ENCODE measurements at regions not wholly inside any gene's neighbourhood (a gene's known extent, or its start where the extent isn't known, plus 50 kb on each side); places are given as distances from the start of the nearest gene placed in this dataset.

DNA sequence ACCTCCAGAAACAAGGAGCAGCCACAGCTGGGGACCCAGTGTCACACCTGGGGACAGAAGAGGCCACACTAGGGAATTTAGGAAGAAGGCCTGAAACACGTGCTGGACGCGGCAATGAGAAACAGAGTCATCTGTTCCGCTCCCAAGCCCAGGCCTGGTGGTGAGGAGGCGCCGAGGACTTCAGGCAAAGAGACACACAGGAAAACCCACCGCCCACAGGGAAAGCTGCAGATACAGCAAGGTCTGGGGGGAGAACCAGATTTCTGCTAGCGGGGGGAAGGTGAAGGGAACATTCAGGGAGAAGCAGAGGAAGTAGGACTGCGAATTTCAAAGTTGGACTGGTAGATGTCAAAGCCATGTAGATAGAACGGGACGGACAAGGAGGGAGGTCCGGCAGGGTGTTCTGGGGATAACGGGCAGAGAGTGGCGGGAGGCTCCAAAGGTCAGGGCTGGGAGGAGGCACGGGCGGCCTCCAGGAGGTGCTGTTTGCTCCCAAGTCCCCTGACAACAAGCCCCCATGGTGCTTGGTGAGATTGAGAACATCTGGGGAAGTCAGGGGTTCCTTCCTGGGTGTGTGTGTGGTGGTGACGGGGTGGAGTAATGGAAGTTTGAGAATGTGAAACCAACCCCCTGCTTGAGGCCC, 351.7 kb upstream of the MYT1L start:
- ChIA-PET CTCF (no interaction called here), POLR2A (interaction anchor here (1.1 kb wide), 1 partner anchor 695 kb away, joined by 3 read pairs; the partner anchor contains the start of gene EIPR1)
- Mint-ChIP-seq H3K27ac (no peak overlapping the region), H3K27me3 (peaks cover 7% of the 10 kb centered on the region), H3K36me3 (no peaks in the 10 kb centered on the region), H3K9me3 (no peaks in the 10 kb centered on the region), H3K4me3 (no peak overlapping the region), H3K4me1 (ENCODE audit: low read depth) (peaks cover 25% of the 10 kb centered on the region)
- no peak for DNase-seq
- intact Hi-C loops (cut with micrococcal nuclease): no loop called here

DNA sequence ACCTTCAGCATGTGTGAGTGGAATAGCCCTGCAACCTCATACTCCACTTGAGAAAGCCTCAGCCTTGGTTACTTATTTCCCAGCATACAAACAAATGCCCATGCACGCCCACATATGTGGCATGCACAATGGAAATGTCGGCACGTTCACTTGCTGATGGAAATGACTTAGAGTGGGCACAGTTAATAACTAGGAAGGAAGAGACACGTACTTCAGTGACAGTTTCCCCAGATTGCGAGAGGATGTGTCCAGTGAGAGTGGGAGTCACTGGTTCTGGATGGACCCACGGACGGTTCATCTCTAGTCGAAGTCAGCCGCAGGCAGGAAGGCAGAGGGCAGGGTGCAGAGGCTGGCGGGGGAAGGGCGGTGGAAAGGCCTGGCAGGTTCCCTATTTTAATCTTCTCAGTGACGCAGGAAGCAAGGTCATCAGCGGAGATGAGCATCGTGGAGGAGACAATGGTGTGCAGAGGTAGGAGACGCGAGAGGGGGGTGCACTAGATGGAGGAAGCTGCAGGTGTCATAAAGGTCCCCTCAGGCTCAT, 350.7 kb upstream of the MYT1L start:
- ChIA-PET POLR2A (interaction anchor here (1.1 kb wide), 1 partner anchor 696 kb away, joined by 3 read pairs; the partner anchor contains the start of gene EIPR1), CTCF (no interaction called here)
- Mint-ChIP-seq H3K9me3 (no peaks in the 10 kb centered on the region), H3K4me3 (no peak overlapping the region), H3K36me3 (no peaks in the 10 kb centered on the region), H3K27me3 (peaks cover 7% of the 10 kb centered on the region), H3K27ac (no peak overlapping the region), H3K4me1 (ENCODE audit: low read depth) (peaks cover 23% of the 10 kb centered on the region)
- intact Hi-C loops (cut with micrococcal nuclease): no loop called here
- no peak for DNase-seq

DNA sequence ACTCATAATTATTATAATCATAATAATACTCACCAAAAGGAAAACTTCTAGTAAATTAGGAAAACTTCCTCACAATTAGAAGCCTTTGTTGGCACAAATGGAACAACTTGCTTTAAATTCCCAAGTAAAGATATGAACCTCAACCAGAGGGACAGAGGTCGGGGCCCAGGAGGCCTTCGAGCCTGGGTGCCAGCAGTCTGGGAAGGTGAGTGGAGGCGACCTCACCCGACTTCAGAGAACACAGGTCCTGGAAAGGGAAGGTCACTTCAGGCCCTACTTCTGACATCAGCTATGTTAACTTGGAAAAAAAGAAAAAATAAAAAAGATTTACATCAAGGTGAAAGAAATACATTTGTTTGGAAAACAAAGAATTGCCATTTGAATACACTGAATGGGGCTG, 350.0 kb upstream of the MYT1L start:
- H3K9me3 Mint-ChIP-seq: no peaks in the 10 kb centered on the region
- intact Hi-C loops (cut with micrococcal nuclease): no loop called here
- no peaks in the 10 kb centered on the region for H3K36me3 Mint-ChIP-seq
- no peak for DNase-seq
- H3K27me3 Mint-ChIP-seq: peaks cover 7% of the 10 kb centered on the region
- H3K27ac Mint-ChIP-seq: no peak overlapping the region
- POLR2A ChIA-PET: no interaction called here
- peaks cover 17% of the 10 kb centered on the region for H3K4me1 Mint-ChIP-seq (ENCODE audit: low read depth)
- no peak overlapping the region for H3K4me3 Mint-ChIP-seq
- CTCF ChIA-PET: no interaction called here

DNA sequence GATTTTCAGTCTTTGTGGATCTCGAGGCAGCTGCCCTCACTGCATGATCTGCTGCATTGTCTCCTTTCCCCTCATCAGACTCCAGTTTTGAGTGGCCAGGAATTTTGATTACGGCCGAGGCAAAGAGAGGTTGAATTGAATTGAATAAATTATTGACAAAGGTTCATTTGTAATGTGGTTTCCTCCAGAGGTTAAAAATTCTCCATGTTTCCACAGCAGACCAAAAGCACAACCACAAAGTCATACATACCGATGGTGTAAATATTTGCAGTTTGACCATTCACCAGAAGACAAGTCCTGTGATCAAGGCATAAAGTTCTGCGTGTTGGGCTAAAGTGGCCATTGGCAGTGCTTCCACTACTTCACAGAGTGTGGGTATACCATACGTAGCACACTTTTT, 343.8 kb upstream of the MYT1L start:
- ChIA-PET POLR2A (no interaction called here), CTCF (no interaction called here)
- Mint-ChIP-seq H3K4me3 (no peak overlapping the region), H3K9me3 (no peaks in the 10 kb centered on the region), H3K27ac (no peak overlapping the region), H3K4me1 (ENCODE audit: low read depth) (no peaks in the 10 kb centered on the region), H3K36me3 (no peaks in the 10 kb centered on the region), H3K27me3 (peaks cover 3% of the 10 kb centered on the region)
- intact Hi-C loops (cut with micrococcal nuclease): no loop called here
- no peak for DNase-seq

DNA sequence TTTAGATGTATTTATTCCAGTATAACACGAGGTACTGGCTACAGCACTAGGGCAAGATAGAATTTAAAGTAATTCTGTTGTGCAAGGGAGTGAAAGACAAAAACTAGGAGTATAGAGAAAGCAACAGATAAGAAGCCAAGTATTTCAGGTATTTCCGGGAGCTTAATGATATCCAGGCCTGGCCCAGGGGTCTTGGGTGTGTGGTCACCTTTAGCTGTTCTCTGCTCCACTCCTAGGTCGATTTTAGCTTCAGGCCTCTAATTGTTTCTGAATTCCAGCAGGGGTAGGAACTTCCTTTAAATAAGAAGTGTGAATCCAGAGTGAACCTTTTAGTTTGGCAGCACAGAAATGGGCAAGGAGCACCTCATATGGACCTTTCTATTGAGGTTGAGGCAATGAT, 342.3 kb upstream of the MYT1L start:
- CTCF ChIA-PET: no interaction called here
- Mint-ChIP-seq H3K4me1 (ENCODE audit: low read depth) (no peaks in the 10 kb centered on the region), H3K27ac (no peak overlapping the region), H3K4me3 (no peak overlapping the region), H3K9me3 (no peaks in the 10 kb centered on the region), H3K27me3 (peaks cover 3% of the 10 kb centered on the region), H3K36me3 (no peaks in the 10 kb centered on the region)
- intact Hi-C loops (cut with micrococcal nuclease): no loop called here
- POLR2A ChIA-PET: no interaction called here
- DNase-seq: no peak

DNA sequence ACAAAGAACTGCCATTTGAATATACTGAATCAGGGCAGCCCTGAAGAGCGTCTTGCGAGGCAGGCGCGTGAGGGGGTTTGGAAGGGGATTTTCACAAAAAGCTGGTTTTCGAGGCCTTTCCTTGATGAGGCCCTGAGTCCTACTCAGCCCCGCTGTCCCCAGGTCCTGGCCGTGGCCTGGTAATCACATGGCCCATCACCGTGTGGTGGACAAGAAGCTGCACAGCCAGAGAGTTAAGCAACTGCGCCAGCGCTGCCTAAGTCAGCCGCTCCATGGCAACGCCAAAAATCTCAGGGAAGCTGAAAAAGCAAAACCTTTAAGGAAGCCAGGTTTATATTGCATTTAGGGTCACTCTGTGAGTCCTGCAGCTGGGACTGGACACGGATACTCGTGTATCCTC, 341.2 kb upstream of the MYT1L start:
- H3K9me3 Mint-ChIP-seq: no peaks in the 10 kb centered on the region
- CTCF ChIA-PET: no interaction called here
- no peak overlapping the region for H3K4me3 Mint-ChIP-seq
- no peak for DNase-seq
- H3K27ac Mint-ChIP-seq: no peak overlapping the region
- intact Hi-C loops (cut with micrococcal nuclease): no loop called here
- H3K27me3 Mint-ChIP-seq: peaks cover 3% of the 10 kb centered on the region
- H3K4me1 Mint-ChIP-seq (ENCODE audit: low read depth): no peaks in the 10 kb centered on the region
- POLR2A ChIA-PET: no interaction called here
- H3K36me3 Mint-ChIP-seq: no peaks in the 10 kb centered on the region

DNA sequence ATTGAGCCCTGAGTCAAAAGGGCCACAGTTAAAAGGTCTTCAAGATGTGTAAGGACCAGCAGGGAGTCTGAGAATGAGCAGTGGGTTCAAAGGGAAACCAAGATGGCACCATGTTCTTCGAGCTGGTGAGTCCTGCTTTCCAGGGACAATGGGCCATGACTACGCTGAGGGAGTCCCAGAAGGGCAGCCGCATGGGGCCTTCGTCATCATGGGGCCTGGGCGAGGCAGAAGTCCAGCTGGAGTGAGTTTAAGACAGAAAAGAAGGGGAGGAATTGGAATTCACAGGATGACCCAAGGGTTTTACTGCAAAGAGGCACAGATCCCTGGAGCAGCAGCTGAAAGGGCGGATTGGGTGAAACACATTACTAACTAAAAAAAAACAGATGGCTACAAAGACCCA, 340.8 kb upstream of the MYT1L start:
- H3K4me1 Mint-ChIP-seq (ENCODE audit: low read depth): no peaks in the 10 kb centered on the region

DNA sequence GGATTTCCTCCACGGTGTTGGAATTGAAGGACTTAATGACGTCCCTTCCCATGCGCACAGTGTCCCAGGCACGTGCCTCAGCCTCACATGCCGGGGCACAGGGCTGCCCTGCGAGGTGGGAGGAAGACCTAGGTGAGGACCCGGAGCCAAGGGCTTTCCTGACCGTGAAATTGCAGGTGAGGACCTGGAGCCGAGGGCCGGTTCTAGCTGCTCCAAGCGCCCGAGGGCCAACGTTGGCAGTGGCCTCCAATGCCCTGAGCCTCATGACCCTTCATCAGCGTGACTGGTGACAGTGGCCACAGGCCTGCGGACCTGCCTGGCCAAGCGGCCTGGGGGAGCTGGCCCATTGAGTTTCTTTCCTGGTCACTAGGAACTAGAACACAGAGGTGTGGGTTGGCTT, 338.2 kb upstream of the MYT1L start:
- no peaks in the 10 kb centered on the region for H3K36me3 Mint-ChIP-seq
- no peaks in the 10 kb centered on the region for H3K4me1 Mint-ChIP-seq (ENCODE audit: low read depth)
- CTCF ChIA-PET: no interaction called here
- intact Hi-C loops (cut with micrococcal nuclease): no loop called here
- POLR2A ChIA-PET: no interaction called here
- peaks cover 3% of the 10 kb centered on the region for H3K27me3 Mint-ChIP-seq
- no peak for DNase-seq
- no peak overlapping the region for H3K27ac Mint-ChIP-seq
- H3K9me3 Mint-ChIP-seq: no peaks in the 10 kb centered on the region
- no peak overlapping the region for H3K4me3 Mint-ChIP-seq

More for the DNA sequence above, 340.8 kb upstream of the MYT1L start:
- Mint-ChIP-seq H3K27ac (no peak overlapping the region), H3K36me3 (no peaks in the 10 kb centered on the region), H3K9me3 (no peaks in the 10 kb centered on the region), H3K27me3 (peaks cover 3% of the 10 kb centered on the region), H3K4me3 (no peak overlapping the region)
- intact Hi-C loops (cut with micrococcal nuclease): no loop called here
- ChIA-PET CTCF (no interaction called here), POLR2A (no interaction called here)
- no peak for DNase-seq

DNA sequence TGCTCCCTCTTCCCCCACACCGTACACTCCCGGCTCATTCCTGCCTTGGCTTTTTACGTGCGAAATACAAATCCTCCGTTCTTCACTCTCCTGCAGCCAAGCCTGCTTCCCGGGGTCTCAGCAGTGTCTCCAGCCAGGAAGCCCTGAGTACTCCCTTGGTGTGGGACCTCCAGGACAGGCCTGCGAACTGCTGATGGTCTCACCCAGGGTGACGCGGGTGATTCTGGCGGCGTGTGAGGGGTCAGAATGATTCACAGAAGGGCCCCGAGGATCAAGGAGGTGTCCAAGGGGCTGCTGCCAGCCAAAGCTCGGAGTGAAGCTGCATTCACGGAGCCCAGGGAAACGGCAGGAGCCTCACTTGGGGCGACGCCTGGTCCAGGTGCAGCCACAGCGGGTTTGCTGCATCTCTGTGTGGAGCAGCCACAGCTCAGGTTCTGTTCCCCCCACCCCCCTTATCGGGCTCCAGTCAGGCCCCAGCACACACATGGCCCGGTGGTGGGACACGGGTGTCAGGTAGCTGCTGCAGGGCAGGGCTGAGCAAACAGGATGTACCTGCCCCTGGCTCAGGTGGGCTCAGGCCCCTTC, 337.7 kb upstream of the MYT1L start:
- no peak for DNase-seq
- Mint-ChIP-seq H3K36me3 (no peaks in the 10 kb centered on the region), H3K27me3 (peaks cover 3% of the 10 kb centered on the region), H3K27ac (no peak overlapping the region), H3K4me3 (no peak overlapping the region), H3K4me1 (ENCODE audit: low read depth) (no peaks in the 10 kb centered on the region), H3K9me3 (no peaks in the 10 kb centered on the region)
- ChIA-PET CTCF (no interaction called here), POLR2A (no interaction called here)
- intact Hi-C loops (cut with micrococcal nuclease): no loop called here

DNA sequence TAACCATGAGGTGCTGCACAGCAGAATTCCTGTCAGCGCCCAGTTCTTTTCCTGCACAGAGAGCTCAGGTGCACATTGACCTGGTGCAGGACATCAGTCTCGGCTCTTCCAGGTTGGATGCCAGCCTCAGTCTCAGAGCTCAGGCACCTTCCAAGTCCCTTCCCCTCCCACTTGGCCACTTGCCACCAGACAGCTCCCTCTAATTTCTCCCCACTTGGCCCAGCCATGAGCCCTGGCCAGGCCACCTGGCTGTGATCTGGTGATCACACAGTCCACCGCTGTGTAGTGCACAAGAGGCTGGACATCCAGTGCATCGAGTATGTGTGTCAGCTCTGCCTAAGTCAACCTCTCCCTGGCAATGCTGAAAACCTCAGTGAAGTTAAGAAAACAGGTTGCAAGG, 336.6 kb upstream of the MYT1L start:
- intact Hi-C loops (cut with micrococcal nuclease): no loop called here
- CTCF ChIA-PET: no interaction called here

DNA sequence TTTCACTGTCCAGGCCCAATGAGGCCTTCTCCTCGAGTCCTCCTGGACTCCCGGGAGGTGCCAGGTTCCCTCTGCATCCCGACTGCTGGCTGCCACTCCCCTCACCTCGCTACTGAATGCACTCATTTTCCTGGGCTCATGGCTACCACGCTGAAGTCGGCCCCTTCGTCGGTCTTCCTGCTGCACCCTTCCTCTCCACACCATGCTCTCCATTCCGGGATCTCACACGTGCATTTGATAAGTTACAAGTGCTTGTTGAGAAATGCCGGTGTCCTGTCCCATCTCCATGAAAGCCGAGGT, 334.7 kb upstream of the MYT1L start:
- H3K27ac Mint-ChIP-seq: no peak overlapping the region
- no peaks in the 10 kb centered on the region for H3K9me3 Mint-ChIP-seq
- CTCF ChIA-PET: no interaction called here
- intact Hi-C loops (cut with micrococcal nuclease): no loop called here
- DNase-seq: no peak
- H3K4me3 Mint-ChIP-seq: no peak overlapping the region
- POLR2A ChIA-PET: no interaction called here
- peaks cover 2% of the 10 kb centered on the region for H3K27me3 Mint-ChIP-seq
- H3K4me1 Mint-ChIP-seq (ENCODE audit: low read depth): no peaks in the 10 kb centered on the region
- no peaks in the 10 kb centered on the region for H3K36me3 Mint-ChIP-seq

More for the DNA sequence above, 336.6 kb upstream of the MYT1L start:
- Mint-ChIP-seq H3K4me3 (no peak overlapping the region), H3K27ac (no peak overlapping the region), H3K36me3 (no peaks in the 10 kb centered on the region), H3K4me1 (ENCODE audit: low read depth) (no peaks in the 10 kb centered on the region), H3K27me3 (peaks cover 3% of the 10 kb centered on the region), H3K9me3 (no peaks in the 10 kb centered on the region)
- POLR2A ChIA-PET: no interaction called here
- no peak for DNase-seq

DNA sequence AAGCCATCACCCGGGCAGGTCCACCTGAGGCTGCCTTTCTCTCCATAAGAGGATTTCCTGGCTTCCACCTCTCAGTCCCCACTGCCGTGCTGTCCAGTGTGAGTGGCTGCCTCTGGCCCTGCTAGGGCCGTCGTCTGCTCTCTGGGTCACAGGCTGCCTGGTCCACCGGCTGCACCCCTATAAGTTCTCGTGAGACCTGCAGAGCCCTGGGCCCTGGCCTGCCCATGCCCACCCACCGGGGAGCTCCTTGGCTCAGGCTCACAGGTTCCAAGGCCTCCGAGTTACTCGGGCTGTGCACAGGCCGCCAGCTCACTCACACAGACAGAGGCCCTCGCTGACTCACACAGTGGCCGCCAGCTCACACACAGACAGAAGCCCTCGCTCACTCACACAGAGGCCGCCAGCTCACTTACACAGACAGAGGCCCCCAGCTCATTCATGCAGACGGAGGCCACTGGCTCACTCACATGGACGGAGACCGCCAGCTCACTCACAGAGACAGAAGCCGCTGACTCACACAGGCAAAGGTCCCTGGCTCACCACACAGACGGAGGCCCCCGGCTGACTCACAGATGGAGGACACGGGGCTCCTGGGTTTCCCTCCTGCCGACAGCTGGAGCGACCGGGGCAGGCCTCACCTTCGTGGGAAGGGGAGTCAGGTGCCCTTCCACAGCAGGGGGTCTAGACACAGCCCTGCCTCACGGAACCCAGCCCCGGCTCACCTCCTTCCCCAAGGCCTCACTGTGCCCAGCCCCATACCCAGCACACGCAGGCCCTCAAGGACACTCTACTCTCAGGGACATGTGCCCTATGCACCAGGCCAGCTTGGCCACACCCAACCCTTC, 334.1 kb upstream of the MYT1L start:
- H3K4me1 Mint-ChIP-seq (ENCODE audit: low read depth): no peaks in the 10 kb centered on the region
- intact Hi-C loops (cut with micrococcal nuclease): no loop called here
- no peaks in the 10 kb centered on the region for H3K36me3 Mint-ChIP-seq
- no peak overlapping the region for H3K4me3 Mint-ChIP-seq
- H3K27me3 Mint-ChIP-seq: peaks cover 2% of the 10 kb centered on the region
- ChIA-PET POLR2A (no interaction called here), CTCF (no interaction called here)
- DNase-seq: no peak
- peaks cover 4% of the 10 kb centered on the region for H3K9me3 Mint-ChIP-seq
- no peak overlapping the region for H3K27ac Mint-ChIP-seq

Measured in activated CD4-positive, alpha-beta memory T cell treated with anti-CD3 and anti-CD28 coated beads for 36 hours (primary cell).